ENCODE measurements at regions not wholly inside any gene's neighbourhood (a gene's known extent, or its start where the extent isn't known, plus 50 kb on each side); places are given as distances from the start of the nearest gene placed in this dataset.

GRCh38 chr5:38207343-38207742, 51.0 kb upstream of the EGFLAM start:
- Histone ChIP-seq H3K4me3 (ENCODE audit: low read length) (no peak overlapping the region), H3K9me3 (ENCODE audit: low read length) (no peaks in the 10 kb centered on the region), H3K27me3 (ENCODE audit: insufficient read depth, low read length) (no peaks in the 10 kb centered on the region), H3K4me1 (ENCODE audit: insufficient read depth, low read length) (no peaks in the 10 kb centered on the region), H3K36me3 (ENCODE audit: insufficient read depth, low read length) (no peaks in the 10 kb centered on the region), H2AFZ (ENCODE audit: low read depth, low read length) (no peak overlapping the region)

DNA sequence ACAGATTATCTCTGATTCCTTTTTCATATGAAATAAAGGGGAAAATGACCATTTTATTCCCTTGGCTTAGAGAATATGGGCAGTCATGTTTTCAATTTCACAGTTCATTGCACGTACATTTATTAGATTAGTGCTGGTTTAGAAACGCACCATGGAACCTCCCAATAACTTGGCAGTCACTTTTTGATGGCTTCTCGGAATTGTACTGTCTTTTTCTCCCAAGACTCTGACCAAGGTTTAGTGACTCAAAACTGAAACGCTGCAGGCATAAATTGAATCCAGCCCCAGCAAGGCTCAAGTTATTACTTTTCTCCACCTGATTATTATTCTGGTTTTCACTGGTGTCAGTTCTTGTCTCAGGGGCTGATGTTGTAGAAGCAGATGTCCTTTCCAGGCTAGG, 55.6 kb upstream of the EGFLAM start:
- Histone ChIP-seq H2AFZ (ENCODE audit: low read depth, low read length) (no peak overlapping the region), H3K9me3 (ENCODE audit: low read length) (no peaks in the 10 kb centered on the region), H3K27me3 (ENCODE audit: insufficient read depth, low read length) (no peaks in the 10 kb centered on the region), H3K4me3 (ENCODE audit: low read length) (no peak overlapping the region), H3K4me1 (ENCODE audit: insufficient read depth, low read length) (no peaks in the 10 kb centered on the region), H3K36me3 (ENCODE audit: insufficient read depth, low read length) (no peaks in the 10 kb centered on the region)

DNA sequence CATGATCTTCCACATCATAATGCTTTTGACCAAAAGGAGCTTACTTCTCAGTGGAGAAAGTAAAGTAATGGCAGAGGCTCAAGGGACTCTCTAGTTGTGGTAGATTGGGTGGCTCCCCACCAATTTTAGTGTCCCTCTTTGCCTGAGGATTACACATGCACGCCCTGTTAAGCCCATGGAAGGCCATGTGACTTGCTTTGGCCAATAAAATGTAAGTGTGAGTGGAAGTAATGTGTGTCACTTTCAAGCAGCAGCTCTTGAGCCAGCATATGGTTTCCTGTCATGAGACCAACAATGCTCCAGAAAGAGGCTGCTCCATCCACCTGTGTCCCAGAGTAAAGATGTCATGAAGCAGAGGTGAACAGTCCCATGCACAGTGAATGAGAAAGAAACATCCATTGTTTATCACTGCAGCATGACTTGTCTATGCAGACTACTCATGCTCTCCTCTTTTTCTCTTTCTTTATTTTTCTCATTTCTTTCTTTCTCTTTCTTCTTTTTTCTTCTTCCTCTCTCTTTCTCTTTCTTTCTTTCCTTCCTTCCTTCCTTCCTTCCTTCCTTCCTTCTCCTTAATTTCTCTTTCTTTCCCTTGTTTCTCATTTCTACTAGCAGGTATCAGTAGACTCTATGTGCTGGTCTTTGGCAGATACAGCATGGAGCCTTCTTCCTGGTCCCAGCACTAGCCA, 57.3 kb upstream of the EGFLAM start:
- H3K9me3 ChIP-seq (ENCODE audit: low read length): no peaks in the 10 kb centered on the region
- no peak overlapping the region for H2AFZ ChIP-seq (ENCODE audit: low read depth, low read length)
- H3K27me3 ChIP-seq (ENCODE audit: insufficient read depth, low read length): no peaks in the 10 kb centered on the region
- H3K4me1 ChIP-seq (ENCODE audit: insufficient read depth, low read length): no peaks in the 10 kb centered on the region
- H3K4me3 ChIP-seq (ENCODE audit: low read length): no peak overlapping the region
- H3K36me3 ChIP-seq (ENCODE audit: insufficient read depth, low read length): no peaks in the 10 kb centered on the region

- H3K4me1 ChIP-seq (ENCODE audit: insufficient read depth, low read length): no peaks in the 10 kb centered on the region
- H2AFZ ChIP-seq (ENCODE audit: low read depth, low read length): no peak overlapping the region
- no peaks in the 10 kb centered on the region for H3K9me3 ChIP-seq (ENCODE audit: low read length)
- H3K4me3 ChIP-seq (ENCODE audit: low read length): no peak overlapping the region
- H3K36me3 ChIP-seq (ENCODE audit: insufficient read depth, low read length): no peaks in the 10 kb centered on the region
- peaks cover 9% of the 10 kb centered on the region for H3K27me3 ChIP-seq (ENCODE audit: insufficient read depth, low read length)
Observed at GRCh38 chr5:38197118-38197517, 61.2 kb upstream of the EGFLAM start.

DNA sequence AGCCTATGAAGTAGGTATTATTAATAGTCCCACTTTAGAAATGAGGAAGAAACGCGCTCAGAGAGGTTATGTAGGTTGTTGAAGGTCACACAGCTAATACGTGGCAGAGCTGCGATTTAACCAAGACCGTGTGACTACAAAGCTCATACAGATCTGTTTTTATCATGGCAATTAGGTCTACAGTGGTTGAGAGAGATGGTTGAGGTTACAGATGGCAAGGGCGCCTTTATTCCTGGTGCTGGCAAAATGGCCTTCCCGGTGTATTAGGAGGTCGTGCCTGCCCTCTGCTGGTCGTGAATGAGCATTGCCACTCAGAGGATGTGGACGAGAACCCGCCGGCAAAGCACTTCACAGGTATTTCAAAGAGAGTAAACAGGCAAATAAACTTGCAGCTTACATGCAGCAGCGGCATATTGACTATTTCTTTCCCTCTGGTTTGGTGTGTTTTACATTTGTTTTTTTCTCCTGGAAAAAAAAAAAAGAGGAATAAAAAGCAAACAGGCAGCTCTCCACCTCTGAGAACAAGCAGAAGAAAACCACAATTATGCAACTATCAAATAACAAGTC, 65.3 kb upstream of the EGFLAM start:
- Histone ChIP-seq H3K27me3 (ENCODE audit: insufficient read depth, low read length) (peaks cover 9% of the 10 kb centered on the region), H3K4me1 (ENCODE audit: insufficient read depth, low read length) (no peaks in the 10 kb centered on the region), H3K4me3 (ENCODE audit: low read length) (no peak overlapping the region), H3K9me3 (ENCODE audit: low read length) (no peaks in the 10 kb centered on the region), H3K36me3 (ENCODE audit: insufficient read depth, low read length) (no peaks in the 10 kb centered on the region), H2AFZ (ENCODE audit: low read depth, low read length) (no peak overlapping the region)

DNA sequence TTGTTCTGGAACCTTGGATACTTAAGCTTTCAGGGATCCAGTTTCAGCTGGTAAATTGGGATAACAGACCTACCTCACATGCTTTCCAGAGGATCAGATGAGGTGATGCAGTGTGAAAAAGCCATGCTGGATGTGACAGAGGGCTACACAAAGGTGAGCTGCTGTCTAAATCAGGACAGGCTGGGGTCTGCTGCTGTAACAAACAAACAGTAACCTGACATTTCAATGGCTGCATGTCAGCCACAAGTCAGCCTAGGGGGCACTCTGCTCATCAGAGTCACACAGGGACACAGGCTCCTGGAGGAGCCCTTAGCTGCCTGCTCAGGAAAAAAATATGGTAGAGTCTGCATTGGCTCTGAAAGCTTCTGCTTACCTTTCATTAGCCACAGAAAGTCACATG, 66.7 kb upstream of the EGFLAM start:
- H2AFZ ChIP-seq (ENCODE audit: low read depth, low read length): no peak overlapping the region
- no peak overlapping the region for H3K4me3 ChIP-seq (ENCODE audit: low read length)
- no peaks in the 10 kb centered on the region for H3K36me3 ChIP-seq (ENCODE audit: insufficient read depth, low read length)
- H3K4me1 ChIP-seq (ENCODE audit: insufficient read depth, low read length): no peaks in the 10 kb centered on the region
- no peaks in the 10 kb centered on the region for H3K9me3 ChIP-seq (ENCODE audit: low read length)
- H3K27me3 ChIP-seq (ENCODE audit: insufficient read depth, low read length): peaks cover 9% of the 10 kb centered on the region

- Histone ChIP-seq H3K4me3 (ENCODE audit: low read length) (no peak overlapping the region), H3K27me3 (ENCODE audit: insufficient read depth, low read length) (peaks cover 9% of the 10 kb centered on the region), H3K36me3 (ENCODE audit: insufficient read depth, low read length) (no peaks in the 10 kb centered on the region), H3K9me3 (ENCODE audit: low read length) (no peaks in the 10 kb centered on the region), H2AFZ (ENCODE audit: low read depth, low read length) (no peak overlapping the region), H3K4me1 (ENCODE audit: insufficient read depth, low read length) (no peaks in the 10 kb centered on the region)
Observed at GRCh38 chr5:38190111-38190510, 68.2 kb upstream of the EGFLAM start.

DNA sequence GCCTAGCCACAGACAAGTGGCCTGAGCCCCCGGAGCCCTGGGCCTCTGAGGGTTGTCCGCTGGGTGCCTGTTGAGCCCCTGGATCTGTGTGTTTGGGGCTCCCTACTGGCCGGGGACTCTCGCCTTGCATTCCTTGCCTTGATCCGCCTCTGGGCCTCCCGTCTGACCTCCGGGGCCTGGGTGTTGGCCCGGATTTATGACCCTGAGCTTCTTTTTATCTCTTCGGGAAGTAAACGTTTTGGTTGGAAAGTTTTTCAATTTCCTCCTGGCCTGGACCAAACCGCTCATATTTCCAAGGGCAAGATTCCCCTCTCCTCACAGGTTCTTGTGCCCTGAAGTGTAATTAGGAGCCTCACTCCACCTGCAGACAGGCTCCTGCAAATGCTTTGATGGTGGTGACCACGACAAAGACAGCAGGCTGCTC, 69.3 kb upstream of the EGFLAM start:
- no peaks in the 10 kb centered on the region for H3K9me3 ChIP-seq (ENCODE audit: low read length)
- no peak overlapping the region for H2AFZ ChIP-seq (ENCODE audit: low read depth, low read length)
- no peaks in the 10 kb centered on the region for H3K4me1 ChIP-seq (ENCODE audit: insufficient read depth, low read length)
- H3K36me3 ChIP-seq (ENCODE audit: insufficient read depth, low read length): no peaks in the 10 kb centered on the region
- H3K4me3 ChIP-seq (ENCODE audit: low read length): no peak overlapping the region
- H3K27me3 ChIP-seq (ENCODE audit: insufficient read depth, low read length): peaks cover 4% of the 10 kb centered on the region

GRCh38 chr5:38188591-38188990, 69.8 kb upstream of the EGFLAM start:
- H3K4me3 ChIP-seq (ENCODE audit: low read length): no peak overlapping the region
- H2AFZ ChIP-seq (ENCODE audit: low read depth, low read length): no peak overlapping the region
- no peaks in the 10 kb centered on the region for H3K36me3 ChIP-seq (ENCODE audit: insufficient read depth, low read length)
- no peaks in the 10 kb centered on the region for H3K4me1 ChIP-seq (ENCODE audit: insufficient read depth, low read length)
- H3K27me3 ChIP-seq (ENCODE audit: insufficient read depth, low read length): peaks cover 2% of the 10 kb centered on the region
- no peaks in the 10 kb centered on the region for H3K9me3 ChIP-seq (ENCODE audit: low read length)

DNA sequence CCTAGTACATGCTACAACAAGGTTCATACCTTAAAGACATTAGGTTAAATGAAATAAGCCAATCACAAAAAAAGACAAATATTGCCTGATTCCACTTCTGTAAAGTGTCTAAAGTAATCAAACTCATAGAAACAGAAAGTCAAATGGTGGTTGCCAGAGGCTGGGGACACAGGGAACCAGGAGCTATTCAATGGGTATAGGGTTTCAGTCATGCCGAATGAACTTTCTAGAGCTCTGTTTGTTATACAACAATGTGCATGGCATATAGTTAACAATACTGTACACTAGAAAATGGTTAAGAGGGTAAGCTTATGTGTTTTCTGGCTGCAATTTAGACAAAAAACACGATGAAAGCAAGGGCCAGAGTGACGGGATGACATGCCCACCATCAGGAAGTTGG, 70.8 kb upstream of the EGFLAM start:
- no peaks in the 10 kb centered on the region for H3K9me3 ChIP-seq (ENCODE audit: low read length)
- no peak overlapping the region for H2AFZ ChIP-seq (ENCODE audit: low read depth, low read length)
- H3K4me1 ChIP-seq (ENCODE audit: insufficient read depth, low read length): no peaks in the 10 kb centered on the region
- no peaks in the 10 kb centered on the region for H3K27me3 ChIP-seq (ENCODE audit: insufficient read depth, low read length)
- no peak overlapping the region for H3K4me3 ChIP-seq (ENCODE audit: low read length)
- no peaks in the 10 kb centered on the region for H3K36me3 ChIP-seq (ENCODE audit: insufficient read depth, low read length)

GRCh38 chr5:38184627-38185026, 73.7 kb upstream of the EGFLAM start:
- no peaks in the 10 kb centered on the region for H3K27me3 ChIP-seq (ENCODE audit: insufficient read depth, low read length)

GRCh38 chr5:38182991-38183390, 75.4 kb upstream of the EGFLAM start:
- Histone ChIP-seq H3K4me1 (ENCODE audit: insufficient read depth, low read length) (no peaks in the 10 kb centered on the region), H3K27me3 (ENCODE audit: insufficient read depth, low read length) (no peaks in the 10 kb centered on the region), H2AFZ (ENCODE audit: low read depth, low read length) (no peak overlapping the region), H3K36me3 (ENCODE audit: insufficient read depth, low read length) (no peaks in the 10 kb centered on the region), H3K9me3 (ENCODE audit: low read length) (no peaks in the 10 kb centered on the region), H3K4me3 (ENCODE audit: low read length) (no peak overlapping the region)

More at GRCh38 chr5:38184627-38185026, 73.7 kb upstream of the EGFLAM start:
- Histone ChIP-seq H3K4me1 (ENCODE audit: insufficient read depth, low read length) (no peaks in the 10 kb centered on the region), H2AFZ (ENCODE audit: low read depth, low read length) (no peak overlapping the region), H3K36me3 (ENCODE audit: insufficient read depth, low read length) (no peaks in the 10 kb centered on the region), H3K4me3 (ENCODE audit: low read length) (no peak overlapping the region), H3K9me3 (ENCODE audit: low read length) (no peaks in the 10 kb centered on the region)

DNA sequence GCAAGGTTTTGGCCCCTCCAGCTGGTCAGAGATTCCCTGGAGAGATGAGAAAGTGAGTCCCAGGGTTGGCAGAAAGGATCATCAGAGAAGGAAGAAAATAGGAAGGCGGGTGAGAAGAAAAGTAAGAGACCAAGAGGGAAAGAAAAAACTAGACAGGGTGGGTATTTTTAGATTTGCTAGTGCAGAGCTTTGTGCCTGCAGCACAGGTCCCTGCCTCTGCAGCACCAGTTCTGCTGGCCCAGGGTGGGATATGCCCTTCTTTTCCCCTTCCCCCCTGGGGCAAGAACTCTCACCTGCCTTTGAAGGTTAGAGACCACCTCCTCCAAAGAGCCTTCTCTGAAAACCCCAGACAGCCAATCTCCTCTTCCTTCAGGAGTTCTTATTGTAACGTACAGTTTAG, 90.3 kb upstream of the EGFLAM start:
- H3K27me3 ChIP-seq (ENCODE audit: insufficient read depth, low read length): no peaks in the 10 kb centered on the region
- no peak overlapping the region for H2AFZ ChIP-seq (ENCODE audit: low read depth, low read length)
- no peaks in the 10 kb centered on the region for H3K36me3 ChIP-seq (ENCODE audit: insufficient read depth, low read length)
- H3K9me3 ChIP-seq (ENCODE audit: low read length): no peaks in the 10 kb centered on the region
- H3K4me1 ChIP-seq (ENCODE audit: insufficient read depth, low read length): no peaks in the 10 kb centered on the region
- H3K4me3 ChIP-seq (ENCODE audit: low read length): no peak overlapping the region

DNA sequence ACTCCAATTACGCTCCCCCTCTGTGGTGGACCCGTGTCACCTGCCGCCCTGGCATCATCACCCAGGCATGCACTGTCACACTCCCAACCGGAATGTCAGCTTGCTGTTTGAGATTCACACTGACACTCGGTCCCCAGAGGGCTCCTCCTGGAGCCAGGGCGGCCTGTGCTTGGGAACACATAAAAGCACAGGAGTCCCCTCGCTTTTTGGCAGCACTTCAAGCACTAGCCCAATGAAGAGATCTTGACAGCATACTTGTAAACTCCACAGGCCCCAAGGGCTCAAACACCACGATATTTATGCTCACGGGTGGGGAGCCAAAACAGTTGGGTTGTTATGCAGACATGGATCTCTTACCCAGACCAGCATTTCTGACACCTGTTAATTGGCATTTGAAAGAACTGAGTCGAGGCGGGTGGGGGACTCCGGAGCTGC, 90.8 kb upstream of the EGFLAM start:
- Histone ChIP-seq H3K4me3 (ENCODE audit: low read length) (no peak overlapping the region), H2AFZ (ENCODE audit: low read depth, low read length) (no peak overlapping the region), H3K9me3 (ENCODE audit: low read length) (no peaks in the 10 kb centered on the region), H3K27me3 (ENCODE audit: insufficient read depth, low read length) (no peaks in the 10 kb centered on the region), H3K4me1 (ENCODE audit: insufficient read depth, low read length) (no peaks in the 10 kb centered on the region), H3K36me3 (ENCODE audit: insufficient read depth, low read length) (no peaks in the 10 kb centered on the region)

Data from neuron (in vitro differentiated cells).